ENCODE measurements at regions not wholly inside any gene's neighbourhood (a gene's known extent, or its start where the extent isn't known, plus 50 kb on each side); places are given as distances from the start of the nearest gene placed in this dataset.

GRCh38 chr6:94376876-94377275 is 957.5 kb upstream of the EPHA7 start:
- DNase-seq (ENCODE audit: low read depth, low spot score) (no peak), ATAC-seq (no peak)
- TF ChIP-seq RAD21 (IDR thresholded peaks at IDR 0.05; ENCODE audit: low read depth), result no peak
- no peak for TF ChIP-seq SP1 (IDR thresholded peaks at IDR 0.05; ENCODE audit: low read depth)
- TF ChIP-seq EZH2 (IDR thresholded peaks at IDR 0.05), result no peak
- no peak for TF ChIP-seq ZFX (IDR thresholded peaks at IDR 0.05)
- Histone ChIP-seq H3K79me2 (ENCODE audit: insufficient read depth, low read length) (no peaks in the 10 kb centered on the region), H3K4me3 (replicated peaks in 1 of 2; ENCODE audit: low read depth in 1 of 2, low read length in 2 of 2) (no peak overlapping the region), H4K20me1 (ENCODE audit: insufficient read depth) (no peaks in the 10 kb centered on the region), H3K4me2 (ENCODE audit: low read length) (no peak overlapping the region), H3K9ac (ENCODE audit: low read length) (no peak overlapping the region), H3K9me2 (ENCODE audit: insufficient read depth) (no peaks in the 10 kb centered on the region), H3K27ac (ENCODE audit: low read depth, low read length) (no peak overlapping the region), H3K36me3 (ENCODE audit: control insufficient read depth in 1 of 2, insufficient read depth in 2 of 2, low read length in 2 of 2) (no peaks in the 10 kb centered on the region), H2AFZ (ENCODE audit: low read depth, low read length, poor library complexity, severe bottlenecking) (no peak overlapping the region), H3K27me3 (ENCODE audit: insufficient read depth, low read length) (no peaks in the 10 kb centered on the region), H3K4me1 (ENCODE audit: control insufficient read depth in 1 of 2, insufficient read depth in 2 of 2, low read length in 2 of 2) (no peaks in the 10 kb centered on the region), H3K9me3 (ENCODE audit: control insufficient read depth in 1 of 2, insufficient read depth in 1 of 2, low read depth in 1 of 2, low read length in 2 of 2) (peaks cover 0 to 10% of the 10 kb centered on the region in 2 experiments; a peak in 2 of 4 replicates)
- ChIA-PET RAD21 (ENCODE audit: low non-redundant PET in 1 of 2, low total read pairs in 2 of 2, uncharacterized antibody in 2 of 2, unreplicated experiment in 2 of 2) (no interaction called here), POLR2A (no interaction called here), CTCF (no interaction called here)
- BruUV-seq (replicated peaks), result no TSS peak
- intact Hi-C loops (cut with micrococcal nuclease), result no loop called here

- CTCF ChIA-PET, result no interaction called here
- no peak for TF ChIP-seq YY1 (IDR thresholded peaks at IDR 0.05; ENCODE audit: extremely low read depth, insufficient replicate concordance, low read depth, low read length)
- TF ChIP-seq RAD21 (IDR thresholded peaks at IDR 0.05; ENCODE audit: low read depth), result no peak
- Histone ChIP-seq H3K4me3 (replicated peaks in 1 of 2; ENCODE audit: low read depth in 1 of 2, low read length in 2 of 2) (no peak overlapping the region), H3K27me3 (ENCODE audit: insufficient read depth, low read length) (no peaks in the 10 kb centered on the region), H3K36me3 (ENCODE audit: control insufficient read depth in 1 of 2, insufficient read depth in 2 of 2, low read length in 2 of 2) (no peaks in the 10 kb centered on the region), H3K4me1 (ENCODE audit: control insufficient read depth in 1 of 2, insufficient read depth in 2 of 2, low read length in 2 of 2) (no peaks in the 10 kb centered on the region), H3K9ac (ENCODE audit: low read length) (no peak overlapping the region), H3K79me2 (ENCODE audit: insufficient read depth, low read length) (no peaks in the 10 kb centered on the region), H2AFZ (ENCODE audit: low read depth, low read length, poor library complexity, severe bottlenecking) (no peak overlapping the region), H3K9me2 (ENCODE audit: insufficient read depth) (no peaks in the 10 kb centered on the region), H4K20me1 (ENCODE audit: insufficient read depth) (no peaks in the 10 kb centered on the region), H3K9me3 (ENCODE audit: control insufficient read depth in 1 of 2, insufficient read depth in 1 of 2, low read depth in 1 of 2, low read length in 2 of 2) (no peaks in the 10 kb centered on the region), H3K4me2 (ENCODE audit: low read length) (no peak overlapping the region), H3K27ac (ENCODE audit: low read depth, low read length) (no peak overlapping the region)
- intact Hi-C loops (cut with micrococcal nuclease), result no loop called here
- POLR2A ChIA-PET, result no interaction called here
- BruUV-seq (replicated peaks), result no TSS peak
- ATAC-seq (no peak), DNase-seq (ENCODE audit: low read depth, low spot score) (no peak)
- RAD21 ChIA-PET (ENCODE audit: low non-redundant PET in 1 of 2, low total read pairs in 2 of 2, uncharacterized antibody in 2 of 2, unreplicated experiment in 2 of 2), result no interaction called here
These were observed 952.9 kb upstream of the EPHA7 start for GRCh38 chr6:94372229-94372628.

Data from HCT116 (cell line).